Stimulated activated CD8-positive, alpha-beta memory T cell treated with anti-CD3 and anti-CD28 coated beads, Interleukin-2, amount 100 ng/mL, for 1 hour (primary cell): ENCODE measurements at regions not wholly inside any gene's neighbourhood (a gene's known extent, or its start where the extent isn't known, plus 50 kb on each side); places are given as distances from the start of the nearest gene placed in this dataset.

Experiments used
- DNase-seq, 2 donors: peaks; one replicate each; pipeline ENCODE4 v3.0.0-alpha.2; 2020; ENCODE audit warnings: low read depth in 2 of 2

DNA sequence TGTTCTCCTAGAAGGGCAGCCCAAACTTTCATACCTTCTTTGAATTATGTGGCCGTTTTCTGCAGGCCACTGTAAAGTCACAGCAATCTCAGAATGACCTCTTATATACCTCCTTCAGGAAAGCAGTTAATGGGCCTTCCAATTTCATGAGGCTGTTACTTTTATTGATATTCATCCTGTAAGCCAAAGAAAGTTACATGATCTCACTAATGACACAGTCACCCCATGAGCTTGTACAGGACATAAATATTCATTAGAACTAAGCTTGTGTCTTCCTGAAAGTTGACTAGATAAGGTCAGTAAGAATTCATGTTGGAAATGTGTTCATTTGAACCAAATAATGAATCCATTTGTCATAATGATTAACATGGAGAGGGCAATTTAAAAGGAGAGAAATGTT, 283.1 kb upstream of the NWD2 start:
- no peak for DNase-seq

DNA sequence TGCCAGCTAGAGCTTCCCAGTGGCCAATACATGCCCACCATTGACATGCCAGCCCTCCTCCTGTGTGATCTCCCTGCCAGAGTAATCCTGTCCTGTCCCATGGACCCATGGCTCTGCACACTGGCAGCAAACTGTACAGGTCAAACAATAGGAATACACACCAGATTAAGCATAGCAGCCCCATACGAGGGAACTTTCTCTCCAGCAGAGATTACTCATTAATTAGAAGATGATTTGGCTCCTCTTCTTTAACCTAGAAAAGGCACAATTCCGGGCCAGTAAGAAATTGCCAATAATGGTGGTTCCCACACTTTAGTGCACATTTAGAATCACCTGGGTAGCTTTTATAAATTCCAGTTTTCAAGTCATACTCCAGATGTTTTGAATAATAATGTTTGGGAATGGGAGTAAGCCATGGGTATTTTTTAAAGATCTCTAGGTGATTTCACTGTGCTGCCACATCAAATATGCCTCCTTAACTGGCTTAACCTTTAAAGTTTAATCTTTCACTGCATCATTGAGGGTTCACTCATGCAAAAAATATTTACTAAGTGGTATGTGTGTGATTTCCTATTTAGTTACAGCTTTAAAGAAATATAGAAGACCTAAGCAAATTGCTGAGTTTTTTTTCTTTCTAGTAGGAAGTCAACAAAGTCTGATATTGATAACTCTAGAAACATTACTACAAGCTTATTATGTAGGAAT, 277.6 kb upstream of the NWD2 start:
- no peak for DNase-seq

DNA sequence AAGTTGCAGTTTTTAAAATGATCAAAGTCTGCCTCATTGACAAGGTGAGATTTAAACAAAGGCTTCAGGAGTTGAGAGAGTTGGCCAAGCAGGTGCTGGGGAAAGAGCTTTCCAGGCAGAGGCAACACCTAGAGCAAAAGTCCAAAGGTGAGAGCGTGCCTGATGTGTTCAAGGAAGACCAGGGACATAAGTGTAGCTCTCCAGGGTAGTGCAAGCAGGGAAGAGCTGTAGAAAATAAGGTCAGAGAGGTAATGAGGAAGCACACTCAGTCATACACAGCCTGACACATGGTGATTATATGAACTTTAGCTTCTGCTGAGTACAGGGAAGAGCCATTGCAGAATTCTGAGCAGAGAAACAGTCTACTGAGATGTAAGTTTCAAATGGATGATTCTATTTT, 265.0 kb upstream of the NWD2 start:
- DNase-seq = no peak

DNA sequence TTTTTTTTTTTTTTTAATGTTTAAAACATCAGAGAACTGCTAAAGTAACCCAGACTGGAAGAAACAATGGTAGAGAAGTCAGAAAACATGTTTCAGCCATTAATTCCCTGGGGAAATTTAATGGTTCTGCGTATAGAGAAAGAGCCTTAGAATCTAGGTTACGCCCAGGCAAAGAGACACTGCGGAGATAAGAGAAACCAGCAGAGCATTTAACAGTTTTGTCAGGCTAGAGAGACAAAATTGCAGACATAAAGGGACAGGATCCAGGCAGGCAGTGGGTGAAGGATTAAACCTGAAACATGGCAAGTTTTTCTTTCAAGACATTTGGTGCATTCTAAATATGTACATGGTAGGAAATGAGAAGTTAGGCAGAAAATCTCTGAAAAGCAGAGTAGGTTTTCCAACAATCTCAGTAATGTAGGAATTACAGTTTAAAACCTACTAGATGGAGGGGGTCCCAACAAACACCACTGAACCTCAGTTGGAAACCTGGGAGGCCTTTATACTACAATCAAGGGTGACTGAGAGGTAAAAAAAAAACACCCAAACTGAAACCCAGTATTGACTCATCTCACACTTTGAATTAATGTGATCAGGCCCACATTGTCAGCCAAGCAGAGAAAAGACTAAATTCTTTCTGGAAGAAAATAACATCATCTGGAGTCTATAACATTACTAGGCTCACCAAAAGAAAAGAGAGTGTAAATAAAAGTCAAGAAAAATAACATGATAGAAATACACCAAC, 254.2 kb upstream of the NWD2 start:
- DNase-seq = no peak

DNA sequence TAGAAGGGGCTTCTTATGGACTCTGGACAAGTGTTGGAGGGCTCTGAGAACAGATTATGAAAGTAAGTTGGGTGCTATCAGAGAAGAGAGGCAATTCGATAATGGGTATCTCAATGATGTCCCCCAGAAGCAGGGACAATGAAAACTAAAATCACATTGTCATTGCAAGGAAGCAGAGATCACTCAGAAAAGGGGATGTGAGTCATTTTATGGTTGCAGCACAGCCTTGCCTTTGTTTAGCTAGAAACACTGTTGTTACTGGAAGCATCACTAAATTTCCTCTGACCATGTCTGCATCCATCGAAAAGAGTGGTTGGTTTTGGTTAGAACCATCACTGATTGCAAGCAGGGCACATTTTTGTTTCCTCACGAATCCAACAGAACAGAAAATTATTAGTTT, 246.8 kb upstream of the NWD2 start:
- DNase-seq = no peak

DNA sequence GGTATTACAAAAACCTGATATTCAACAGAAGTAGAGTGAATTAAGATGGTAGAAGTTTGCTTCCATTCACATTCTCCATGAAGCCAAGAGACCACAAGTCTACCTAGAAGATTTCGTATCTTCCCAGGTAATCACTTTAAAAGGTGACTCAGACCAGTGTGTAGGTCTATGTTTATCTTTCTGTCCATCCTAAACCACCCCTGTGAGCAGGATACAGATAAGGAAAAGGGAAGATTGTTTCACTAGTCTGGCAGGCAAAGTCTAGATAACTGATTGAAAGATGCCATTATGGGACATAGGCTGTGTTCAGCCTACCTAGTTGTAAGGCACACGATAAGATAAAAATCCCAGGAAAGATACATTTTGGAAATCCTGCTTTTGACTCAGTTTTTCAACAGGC, 244.3 kb upstream of the NWD2 start:
- no peak for DNase-seq

DNA sequence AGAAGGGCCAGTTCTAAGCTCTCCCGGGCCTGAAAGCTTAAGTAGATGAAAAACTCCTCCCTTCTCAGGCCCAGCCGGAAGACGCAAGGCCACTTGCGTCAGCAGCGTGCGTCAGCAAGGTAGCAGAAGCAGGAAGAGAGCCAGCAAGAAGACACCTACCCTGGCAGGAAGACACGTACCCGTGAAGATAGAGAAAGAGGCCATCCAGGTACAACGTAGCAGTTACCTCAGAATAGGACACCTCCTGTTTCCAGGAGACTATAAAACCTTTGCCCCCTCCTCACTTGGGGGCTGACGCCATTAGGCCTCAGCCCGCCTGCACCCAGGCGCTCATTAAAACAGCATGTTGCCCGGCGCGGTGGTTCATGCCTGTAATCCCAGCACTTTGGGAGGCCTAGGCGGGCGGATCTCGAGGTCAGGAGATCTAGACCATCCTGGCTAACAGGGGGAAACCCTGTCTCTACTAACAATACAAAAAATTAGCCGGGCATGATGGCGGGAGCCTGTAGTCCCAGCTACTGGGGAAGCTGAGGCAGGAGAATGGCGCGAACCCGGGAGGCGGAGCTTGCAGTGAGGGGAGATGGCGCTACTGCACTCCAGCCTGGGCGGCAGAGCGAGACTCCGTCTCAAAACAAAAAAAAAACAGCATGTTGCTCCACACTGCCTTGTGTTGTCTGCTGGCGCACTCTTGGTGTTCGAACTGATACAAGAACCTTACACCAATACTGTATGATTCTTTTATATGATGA, 242.7 kb upstream of the NWD2 start:
- DNase-seq = no peak

DNA sequence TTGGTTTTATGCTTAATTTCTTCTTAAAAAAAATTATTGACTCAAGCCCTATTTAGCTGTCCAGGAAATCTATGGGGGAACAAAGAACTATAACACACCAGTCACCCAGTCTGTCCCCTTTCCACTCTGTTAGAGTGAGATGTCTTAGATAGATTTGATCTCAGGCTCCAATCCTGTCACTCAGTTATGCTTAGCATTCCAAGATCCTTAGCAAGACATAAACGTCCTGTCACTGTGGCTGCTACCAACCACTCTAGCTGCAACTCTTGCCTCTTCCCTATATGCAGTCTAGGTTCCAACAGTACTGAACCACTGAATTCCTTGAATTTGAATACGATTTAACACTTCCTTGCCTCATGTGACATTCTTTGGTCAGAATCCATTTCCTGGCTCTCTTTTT, 241.9 kb upstream of the NWD2 start:
- DNase-seq = no peak

DNA sequence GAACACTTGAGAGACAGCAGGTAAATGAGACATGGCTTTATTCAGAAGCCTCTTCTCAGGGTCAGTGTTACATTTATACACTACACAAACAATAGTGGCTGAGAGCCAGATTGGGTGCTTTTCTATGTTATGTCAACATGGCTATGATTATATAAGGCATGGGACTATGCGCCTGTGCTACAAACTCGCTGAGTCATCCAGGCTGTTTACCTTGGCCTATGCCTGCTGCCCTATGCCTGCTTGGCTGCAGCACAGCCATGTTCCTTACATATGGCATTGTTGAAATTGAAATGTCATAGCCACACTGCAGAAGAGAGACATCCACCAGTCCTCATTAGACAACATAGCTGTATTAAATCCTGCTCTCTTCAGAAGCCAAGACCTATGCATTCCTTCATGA, 236.3 kb upstream of the NWD2 start:
- no peak for DNase-seq

DNA sequence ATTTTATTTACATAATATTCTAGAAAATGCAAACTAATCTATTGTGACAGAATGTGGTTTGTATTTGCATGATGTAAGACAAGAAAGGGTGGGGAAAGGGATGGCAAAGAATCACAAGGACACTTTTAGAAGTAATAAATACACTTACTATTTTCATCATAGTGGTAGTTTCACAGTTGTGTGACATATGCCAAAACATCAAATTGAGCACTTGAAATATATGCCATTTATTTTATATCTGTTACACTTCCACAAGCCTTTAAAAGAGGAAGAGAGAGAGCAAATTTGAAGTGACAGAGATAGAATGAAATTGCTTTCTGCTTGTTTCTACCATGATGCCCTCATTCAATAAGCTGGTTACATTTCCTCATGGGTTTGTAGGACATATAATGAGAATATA, 230.0 kb upstream of the NWD2 start:
- DNase-seq = no peak

DNA sequence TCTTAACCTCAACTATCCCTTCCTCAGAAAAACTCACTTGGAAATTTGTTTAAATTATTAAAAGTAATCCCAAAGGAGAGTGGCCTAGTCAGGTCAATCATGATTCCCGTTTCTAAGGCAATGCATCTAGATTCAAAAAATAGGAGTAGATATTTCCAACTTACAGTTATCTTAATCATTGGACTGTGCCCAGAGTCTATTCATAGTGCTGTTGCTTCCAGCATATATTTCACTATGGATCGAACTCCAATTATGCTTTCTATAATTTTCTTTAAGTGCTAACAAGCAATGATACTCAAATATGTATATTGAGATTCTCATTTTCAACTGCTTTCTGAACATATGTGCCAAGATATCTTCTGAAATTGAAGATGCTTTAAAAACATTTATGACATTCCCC, 229.2 kb upstream of the NWD2 start:
- no peak for DNase-seq

DNA sequence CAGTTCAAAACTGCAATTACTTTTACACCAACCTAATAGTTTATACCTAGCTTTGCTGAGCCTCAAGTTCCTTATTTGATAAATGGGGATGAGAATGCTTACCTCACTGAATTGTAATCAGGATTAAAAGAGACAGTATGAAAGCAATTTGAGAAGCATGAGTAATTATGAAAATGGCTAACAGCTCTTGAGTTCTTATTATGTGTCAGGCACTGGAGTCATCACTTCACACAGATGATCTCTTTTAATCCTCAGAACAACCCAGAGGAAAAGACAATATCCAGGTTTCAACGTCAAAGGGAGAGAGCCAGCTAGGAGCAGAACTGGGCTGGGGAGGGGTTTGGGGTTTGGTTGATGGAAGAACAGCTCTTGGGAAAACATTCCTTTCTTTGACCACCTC, 221.0 kb upstream of the NWD2 start:
- no peak for DNase-seq

DNA sequence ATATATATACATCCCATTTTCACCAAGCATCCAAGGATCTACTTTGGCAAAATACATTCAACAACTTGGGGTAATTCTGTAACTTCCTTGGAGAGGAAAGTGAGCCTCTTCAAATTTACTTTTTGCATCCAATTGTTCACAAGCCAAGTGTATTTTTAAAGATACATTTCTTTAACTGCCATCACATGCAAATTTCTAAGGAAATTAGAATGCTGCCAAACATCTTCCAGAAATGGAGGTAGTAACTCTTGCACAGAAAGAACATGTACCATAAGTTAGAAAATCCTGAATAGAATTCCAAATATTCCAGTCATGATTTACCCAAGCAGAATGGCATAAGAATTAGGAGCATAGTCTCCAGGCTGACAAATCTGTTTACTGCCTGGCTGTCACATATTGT, 220.5 kb upstream of the NWD2 start:
- no peak for DNase-seq

DNA sequence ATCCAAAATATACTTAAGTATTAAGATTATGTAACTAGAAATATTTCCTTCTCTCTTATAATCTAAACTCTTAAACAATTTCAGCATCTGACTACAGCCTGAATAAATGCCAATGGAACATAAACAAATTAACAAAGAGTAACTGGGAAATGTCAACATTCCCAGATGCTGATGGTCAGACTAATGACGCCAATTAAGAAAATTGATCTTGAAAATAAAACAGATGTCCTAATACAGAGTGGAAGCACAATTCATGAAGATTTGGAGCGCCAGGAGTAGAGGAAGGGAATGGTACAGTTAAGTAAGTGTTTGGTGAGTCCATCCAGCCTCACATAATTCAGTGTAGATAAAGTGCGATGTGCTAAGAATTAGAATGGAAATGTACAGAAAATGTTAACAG, 203.7 kb upstream of the NWD2 start:
- DNase-seq = no peak

DNA sequence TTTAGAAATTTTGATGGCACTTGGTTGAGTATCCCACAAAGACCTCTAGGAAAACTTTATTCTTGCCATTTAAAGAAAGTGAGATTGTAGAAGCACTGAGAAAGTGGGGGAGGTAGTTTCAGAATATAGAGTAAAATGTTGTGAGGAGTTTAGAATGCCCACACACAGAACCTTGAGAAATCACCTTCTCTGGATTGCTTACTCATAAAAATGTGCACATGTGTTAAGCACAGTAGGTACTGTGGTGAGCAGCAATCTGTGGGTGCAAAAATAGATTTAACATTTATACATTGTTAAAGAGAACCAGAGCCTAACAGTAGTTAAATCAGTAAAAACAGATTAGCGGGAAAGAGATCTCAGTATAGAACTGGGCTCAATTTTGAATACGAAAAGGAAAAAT, 201.2 kb upstream of the NWD2 start:
- no peak for DNase-seq

DNA sequence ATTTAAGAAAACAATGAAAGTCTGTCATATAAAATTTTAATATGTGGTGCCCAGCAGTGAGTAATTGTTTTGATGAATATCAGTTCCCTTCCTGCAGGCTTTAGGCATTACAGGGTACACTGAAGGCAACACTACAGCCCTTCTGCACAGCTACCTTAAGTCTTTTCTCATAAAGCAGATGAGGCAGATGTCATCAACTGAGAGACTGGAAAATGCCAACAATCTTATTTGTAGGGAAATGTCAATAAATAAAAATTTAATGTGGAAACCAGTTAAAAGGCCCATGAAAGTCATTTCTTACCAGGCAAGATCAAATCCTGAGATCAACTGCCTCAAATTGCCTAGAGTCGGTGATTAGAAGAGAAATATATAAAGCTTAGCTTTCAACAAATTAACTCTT, 193.4 kb upstream of the NWD2 start:
- DNase-seq = no peak

DNA sequence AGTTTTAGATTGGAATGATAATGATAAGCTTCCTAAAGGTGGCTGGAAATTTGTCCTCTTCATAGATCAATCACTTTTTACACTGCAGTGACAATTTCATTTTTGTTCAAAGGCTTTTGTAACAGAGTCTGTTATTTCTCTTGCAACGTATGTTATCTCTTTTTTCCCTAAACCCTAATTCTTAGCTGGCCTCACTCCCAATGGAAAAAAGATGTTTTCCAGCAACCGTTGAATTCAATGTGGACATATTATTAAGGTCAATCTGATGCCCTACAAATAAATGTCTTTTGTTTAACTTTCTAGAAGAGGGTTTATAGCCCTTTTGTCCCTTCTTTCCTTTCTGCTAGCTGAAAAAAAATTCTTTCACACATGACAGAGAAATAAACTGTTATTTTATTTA, 192.7 kb upstream of the NWD2 start:
- no peak for DNase-seq

DNA sequence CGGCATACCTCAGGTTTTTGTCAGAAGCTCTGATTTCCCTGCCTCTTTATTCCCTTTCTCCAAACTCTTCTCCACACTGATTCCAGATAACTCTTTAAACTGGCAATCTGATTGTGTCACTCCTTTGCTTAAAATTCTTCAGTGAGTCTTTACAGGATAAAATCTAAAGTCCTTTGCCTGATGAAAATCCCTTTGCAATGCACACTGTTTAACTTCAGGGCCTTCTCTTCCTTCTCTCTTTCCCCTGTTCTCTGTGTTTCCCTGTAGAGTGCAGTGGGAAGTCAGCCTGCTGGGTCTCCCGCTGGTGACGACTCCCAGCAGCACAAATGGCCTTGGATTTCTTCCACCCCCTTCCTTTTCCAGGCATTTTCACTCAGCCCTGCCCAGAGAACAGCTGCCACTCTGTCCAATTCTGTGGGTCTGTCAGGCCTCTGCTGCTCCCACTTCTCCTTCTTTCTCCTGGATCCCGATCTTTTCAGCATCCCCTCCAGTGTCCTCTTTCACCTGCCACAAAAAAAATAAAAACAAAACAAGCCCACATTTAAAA, 189.9 kb upstream of the NWD2 start:
- no peak for DNase-seq

DNA sequence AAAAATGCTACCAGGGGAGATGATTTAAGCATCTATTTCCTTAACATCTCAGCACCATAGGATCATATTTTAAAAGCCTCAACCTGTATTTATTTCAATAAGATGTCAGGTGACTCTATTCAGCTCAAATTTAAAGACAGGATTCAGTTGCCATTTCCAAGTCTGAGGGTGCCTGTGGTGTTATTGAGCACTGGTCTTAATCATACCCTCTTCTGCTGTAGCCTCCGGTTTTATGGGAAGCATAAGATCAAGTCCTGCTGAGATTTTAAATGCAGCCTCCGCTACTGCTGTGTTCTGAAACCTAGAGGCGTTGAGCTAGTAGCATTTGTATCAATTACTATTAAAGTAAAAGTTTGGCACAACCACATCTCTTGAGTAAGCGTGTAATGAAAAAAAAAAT, 185.7 kb upstream of the NWD2 start:
- DNase-seq = no peak

DNA sequence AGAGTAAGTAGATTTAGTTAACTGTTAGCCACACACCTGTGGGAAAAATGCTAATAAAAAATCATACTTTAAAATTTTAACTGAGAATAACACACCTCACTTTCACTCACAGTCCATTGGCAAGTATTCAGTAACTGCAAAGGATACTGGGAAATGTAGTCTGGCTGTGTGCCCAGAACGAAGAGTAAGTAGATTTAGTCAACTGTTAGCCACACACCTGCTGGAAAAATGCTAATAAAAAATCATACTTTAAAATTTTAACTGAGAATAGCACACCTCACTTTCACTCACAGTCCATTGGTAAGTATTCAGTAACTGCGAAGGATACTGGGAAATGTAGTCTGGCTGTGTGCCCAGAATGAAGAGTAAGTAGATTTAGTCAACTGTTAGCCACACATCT, 178.4 kb upstream of the NWD2 start:
- DNase-seq = no peak

DNA sequence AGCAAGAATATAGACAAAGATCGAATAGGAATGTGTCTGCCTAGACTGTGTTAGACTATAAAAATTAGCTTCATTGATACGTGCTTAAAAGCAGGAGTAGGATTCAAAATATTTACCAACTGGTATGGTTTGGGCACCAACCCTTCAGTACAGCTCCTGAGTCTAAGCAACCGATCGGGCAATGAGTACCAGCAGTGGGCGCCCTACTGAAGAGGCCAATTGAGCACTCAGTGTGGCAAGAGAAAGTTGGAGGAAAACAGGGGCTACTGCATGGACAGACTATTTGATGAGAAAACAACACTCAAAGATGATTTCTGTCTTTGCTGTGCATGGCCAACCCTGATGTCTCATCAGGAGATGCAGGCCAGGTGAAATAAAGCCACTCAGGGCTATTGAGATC, 176.0 kb upstream of the NWD2 start:
- DNase-seq = no peak

DNA sequence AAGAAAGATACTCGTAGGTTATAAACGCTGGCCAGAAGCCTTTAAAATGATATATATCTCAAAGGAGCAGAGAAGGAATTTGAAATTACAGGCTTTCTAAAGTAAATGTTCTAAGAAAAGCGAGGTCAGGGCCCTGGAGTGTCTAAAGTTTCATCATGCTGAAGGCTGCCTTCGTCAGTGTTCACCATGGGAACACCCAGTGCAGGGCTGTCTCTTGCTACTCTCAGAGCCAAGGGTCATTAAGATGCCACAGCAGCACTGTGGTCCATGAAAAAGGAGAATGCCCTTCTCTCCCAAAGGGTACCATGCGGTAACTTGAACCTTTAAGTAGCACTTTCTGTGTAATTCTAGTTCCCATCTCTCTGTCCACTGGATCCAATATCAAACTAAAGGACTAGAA, 174.5 kb upstream of the NWD2 start:
- no peak for DNase-seq

DNA sequence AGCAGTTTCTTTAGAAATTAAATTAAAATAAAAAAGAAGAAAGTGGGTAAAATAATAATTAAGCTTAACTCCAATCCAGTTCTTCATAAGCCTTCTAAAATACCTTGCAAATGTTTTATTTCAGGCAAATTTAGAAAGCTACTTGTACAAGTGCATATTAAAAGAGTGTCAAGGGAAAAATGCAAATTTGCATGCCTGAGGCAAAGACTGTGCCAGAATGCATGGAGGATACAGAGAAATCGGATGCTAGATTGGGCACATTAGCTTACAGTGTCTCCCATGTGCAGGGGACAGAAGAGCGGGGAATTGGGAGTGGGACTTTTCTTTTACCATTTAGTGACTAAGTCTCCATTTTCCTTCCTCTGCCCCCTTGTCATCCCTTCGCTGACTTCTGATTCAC, 173.0 kb upstream of the NWD2 start:
- no peak for DNase-seq
